ENCODE measurements at regions not wholly inside any gene's neighbourhood (a gene's known extent, or its start where the extent isn't known, plus 50 kb on each side); places are given as distances from the start of the nearest gene placed in this dataset.

GRCh38 chr1:34366875-34367624 is 190.3 kb downstream of the C1orf94 start:
- no peaks in the 10 kb centered on the region for H3K79me2 ChIP-seq (replicated peaks; ENCODE audit: insufficient read depth)
- TF ChIP-seq STAT1 (IDR thresholded peaks at IDR 0.05; ENCODE audit: unreplicated experiment) (no peak), EZH2phosphoT487 (IDR thresholded peaks at IDR 0.05; ENCODE audit: unreplicated experiment) (no peak)
- no peak overlapping the region for H3K27ac ChIP-seq (ENCODE audit: low read depth)
- no peaks in the 10 kb centered on the region for H3K36me3 ChIP-seq (ENCODE audit: insufficient read depth)
- Mint-ChIP-seq H3K27ac (no peak overlapping the region), H3K36me3 (ENCODE audit: low read depth) (no peaks in the 10 kb centered on the region; the same call in 2 of the 3 replicates), H3K9me3 (peaks cover 3% of the 10 kb centered on the region; the same call in 1 of the 3 replicates), H3K4me3 (no peak overlapping the region), H3K27me3 (ENCODE audit: insufficient read depth, low read depth, poor library complexity) (peaks cover 7% of the 10 kb centered on the region), H3K4me1 (no peaks in the 10 kb centered on the region)
- ATAC-seq (no peak), DNase-seq (ENCODE audit: low spot score) (no peak)
- no peak overlapping the region for H2AFZ ChIP-seq
- H4K20me1 ChIP-seq (replicated peaks; ENCODE audit: insufficient read depth): no peaks in the 10 kb centered on the region
- no peak overlapping the region for H3K4me2 ChIP-seq
- H3K4me3 ChIP-seq: no peak overlapping the region
- 0 out of 2 replicates have a peak, but pooled peaks cover 14% of the 10 kb centered on the region for H3K9me2 ChIP-seq (ENCODE audit: insufficient read depth)
- no peaks in the 10 kb centered on the region for H3K27me3 ChIP-seq (ENCODE audit: insufficient read depth)
- no peaks in the 10 kb centered on the region for H3K4me1 ChIP-seq (ENCODE audit: insufficient read depth)
- no peaks in the 10 kb centered on the region for H3F3A ChIP-seq (replicated peaks; ENCODE audit: low read depth)

DNA sequence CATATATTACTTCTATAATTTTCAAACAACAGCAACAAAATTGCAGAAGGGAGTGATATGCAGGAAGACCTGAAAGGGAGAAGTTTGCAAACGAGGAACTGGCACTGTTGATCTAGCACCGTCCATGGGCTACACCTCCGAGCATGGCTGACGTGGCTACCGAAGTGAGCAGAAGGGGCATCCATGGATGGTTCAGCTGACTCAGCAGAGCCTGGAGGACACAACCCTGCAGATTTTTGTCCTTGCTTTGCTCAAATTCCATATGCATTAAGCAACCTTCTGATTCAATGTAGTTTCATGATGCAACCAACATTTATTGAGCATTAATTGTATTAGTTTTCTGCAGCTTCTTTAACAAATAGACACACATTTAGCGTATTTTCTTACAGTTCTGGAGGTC is 191.2 kb downstream of the C1orf94 start:
- H3K27ac Mint-ChIP-seq: no peak overlapping the region
- H3K4me1 Mint-ChIP-seq: no peaks in the 10 kb centered on the region
- peaks cover 3% of the 10 kb centered on the region; the same call in 1 of the 3 replicates for H3K9me3 Mint-ChIP-seq
- Histone ChIP-seq H2AFZ (no peak overlapping the region), H3K4me1 (ENCODE audit: insufficient read depth) (no peaks in the 10 kb centered on the region), H4K20me1 (replicated peaks; ENCODE audit: insufficient read depth) (no peaks in the 10 kb centered on the region), H3K9me2 (ENCODE audit: insufficient read depth) (0 out of 2 replicates have a peak, but pooled peaks cover 14% of the 10 kb centered on the region), H3K27me3 (ENCODE audit: insufficient read depth) (no peaks in the 10 kb centered on the region), H3K4me2 (no peak overlapping the region), H3K79me2 (replicated peaks; ENCODE audit: insufficient read depth) (no peaks in the 10 kb centered on the region), H3F3A (replicated peaks; ENCODE audit: low read depth) (no peaks in the 10 kb centered on the region), H3K4me3 (no peak overlapping the region), H3K27ac (ENCODE audit: low read depth) (no peak overlapping the region), H3K36me3 (ENCODE audit: insufficient read depth) (no peaks in the 10 kb centered on the region)
- H3K36me3 Mint-ChIP-seq (ENCODE audit: low read depth): no peaks in the 10 kb centered on the region; the same call in 2 of the 3 replicates
- DNase-seq (ENCODE audit: low spot score) (no peak), ATAC-seq (no peak)
- no peak overlapping the region for H3K4me3 Mint-ChIP-seq
- H3K27me3 Mint-ChIP-seq (ENCODE audit: insufficient read depth, low read depth, poor library complexity): peaks cover 7% of the 10 kb centered on the region
- no peak for TF ChIP-seq NANOG (IDR thresholded peaks at IDR 0.05; ENCODE audit: borderline replicate concordance)
- TF ChIP-seq JUNB (IDR thresholded peaks at IDR 0.05; ENCODE audit: unreplicated experiment): no peak
- TF ChIP-seq ZNF462 (CRISPR knock-in tag; IDR thresholded peaks at IDR 0.05): no peak
- TF ChIP-seq CREB1 (CRISPR knock-in tag; IDR thresholded peaks at IDR 0.05; ENCODE audit: low read depth): no peak
- no peak for TF ChIP-seq ZNF331 (CRISPR knock-in tag; IDR thresholded peaks at IDR 0.05; ENCODE audit: low read depth)
- TF ChIP-seq STAT1 (IDR thresholded peaks at IDR 0.05; ENCODE audit: unreplicated experiment): no peak
- TF ChIP-seq REST (IDR thresholded peaks at IDR 0.05; ENCODE audit: unreplicated experiment): no peak
- TF ChIP-seq ZNF114 (CRISPR knock-in tag; IDR thresholded peaks at IDR 0.05): no peak
- TF ChIP-seq EZH2phosphoT487 (IDR thresholded peaks at IDR 0.05; ENCODE audit: unreplicated experiment): no peak
- no peak for TF ChIP-seq POLR2AphosphoS5 (IDR thresholded peaks at IDR 0.05; ENCODE audit: low read depth)

Data from GM23338 (cell line).